CD8-positive, alpha-beta memory T cell (primary cell): ENCODE measurements at regions not wholly inside any gene's neighbourhood (a gene's known extent, or its start where the extent isn't known, plus 50 kb on each side); places are given as distances from the start of the nearest gene placed in this dataset.
"Not testable (repeated sequence)": the region's sequence is repeated elsewhere in the genome, so short reads cannot be mapped to it uniquely, and the experiment has no call there.

Experiments
- CTCF ChIA-PET: fragments of 350-600 bp; sonication (Branson Sonifier 250); formaldehyde crosslinking; loops from one replicate; lab custom pipeline; 2021; ENCODE audit warnings: antibody characterized with exemption; lab: Charles Lee
- POLR2A ChIA-PET: fragments of 350-600 bp; sonication (Branson Sonifier 250); formaldehyde crosslinking; loops from one replicate; lab custom pipeline; 2021; ENCODE audit warnings: antibody characterized with exemption; lab: Charles Lee
- DNase-seq, 5 donors: peaks; one replicate each; pipeline versions ENCODE4 v3.0.0 to v3.0.0-alpha.2; 2020 to 2022; ENCODE audit warnings: mixed read lengths in 1 of 5
- H3K27ac ChIP-seq: one replicate; pipeline ENCODE4 v1.7.0; 2013; ENCODE audit warnings: low read depth, mild to moderate bottlenecking, low read length, moderate library complexity
- H3K27me3 ChIP-seq: 2 replicates; pipeline ENCODE4 v1.7.0; 2013; ENCODE audit warnings: low read length, mild to moderate bottlenecking; ENCODE audit not compliant: insufficient read depth, poor library complexity, severe bottlenecking
- H3K36me3 ChIP-seq: 2 replicates; pipeline ENCODE4 v1.7.0; 2013; ENCODE audit warnings: mild to moderate bottlenecking, low read length, moderate library complexity; ENCODE audit not compliant: insufficient read depth
- H3K4me1 ChIP-seq: 2 replicates; pipeline ENCODE4 v1.7.0; 2013; ENCODE audit warnings: mild to moderate bottlenecking, low read length, moderate library complexity; ENCODE audit not compliant: insufficient read depth
- H3K4me3 ChIP-seq: 2 replicates; pipeline ENCODE4 v1.7.0; 2013; ENCODE audit warnings: mild to moderate bottlenecking, low read length
- H3K9me3 ChIP-seq: 2 replicates; pipeline ENCODE4 v1.7.0; 2013; ENCODE audit warnings: mild to moderate bottlenecking, low read length
- H3K27ac Mint-ChIP-seq, 8 donors: one replicate each; pipeline ENCODE4 v1.8.0; 2020 to 2021; ENCODE audit warnings: mixed read lengths in 8 of 8, mild to moderate bottlenecking in 6 of 8, inconsistent platforms in 3 of 8, moderate library complexity in 3 of 8
- H3K27me3 Mint-ChIP-seq, 2 donors: one replicate each; pipeline ENCODE4 v1.8.0; 2020 to 2021; ENCODE audit warnings: mixed read lengths in 2 of 2, mild to moderate bottlenecking in 1 of 2, moderate library complexity in 1 of 2
- H3K36me3 Mint-ChIP-seq, 3 donors: one replicate each; pipeline ENCODE4 v1.8.0; 2020 to 2021; ENCODE audit warnings: mixed read lengths in 3 of 3, inconsistent platforms in 1 of 3, mild to moderate bottlenecking in 1 of 3
- H3K4me1 Mint-ChIP-seq, 3 donors: one replicate each; pipeline ENCODE4 v1.8.0; 2020 to 2021; ENCODE audit warnings: mixed read lengths in 3 of 3, inconsistent platforms in 1 of 3, mild to moderate bottlenecking in 1 of 3
- H3K4me3 Mint-ChIP-seq, 7 donors: one replicate each; pipeline ENCODE4 v1.8.0; 2020 to 2021; ENCODE audit warnings: mixed read lengths in 7 of 7, mild to moderate bottlenecking in 6 of 7, moderate library complexity in 4 of 7, inconsistent platforms in 2 of 7
- H3K9me3 Mint-ChIP-seq, 5 donors: one replicate each; pipeline ENCODE4 v1.8.0; 2020 to 2022; ENCODE audit warnings: mixed read lengths in 5 of 5, mild to moderate bottlenecking in 3 of 5, moderate library complexity in 2 of 5, inconsistent platforms in 1 of 5

DNA sequence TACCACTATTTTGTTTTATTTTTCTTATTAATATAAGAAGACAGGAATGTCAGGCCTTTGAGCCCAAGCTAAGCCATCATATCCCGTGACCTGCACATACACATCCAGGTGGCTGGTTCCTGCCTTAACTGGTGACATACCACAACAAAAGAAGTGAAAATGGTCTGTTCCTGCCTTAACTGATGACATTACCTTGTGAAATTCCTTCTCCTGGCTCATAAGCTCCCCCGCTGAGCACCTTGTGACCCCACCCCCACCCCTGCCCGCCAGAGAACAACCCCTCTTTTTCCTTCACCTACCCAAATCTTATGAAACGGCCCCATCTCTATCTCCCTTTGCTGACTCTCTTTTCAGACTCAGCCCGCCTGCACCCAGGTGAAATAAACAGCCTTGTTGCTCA is 277.5 kb upstream of the PTPRD start:
- H3K4me3 ChIP-seq, H3K27me3 ChIP-seq, H3K27ac Mint-ChIP-seq, H3K27ac ChIP-seq, DNase-seq, H3K4me3 Mint-ChIP-seq, H3K4me1 Mint-ChIP-seq, H3K27me3 Mint-ChIP-seq, CTCF ChIA-PET, H3K9me3 ChIP-seq, H3K36me3 ChIP-seq, H3K36me3 Mint-ChIP-seq, POLR2A ChIA-PET, H3K4me1 ChIP-seq: not testable (repeated sequence)
- H3K9me3 Mint-ChIP-seq = peaks cover 11 to 26% (median 18%) of the 10 kb centered on the region in 5 donors

DNA sequence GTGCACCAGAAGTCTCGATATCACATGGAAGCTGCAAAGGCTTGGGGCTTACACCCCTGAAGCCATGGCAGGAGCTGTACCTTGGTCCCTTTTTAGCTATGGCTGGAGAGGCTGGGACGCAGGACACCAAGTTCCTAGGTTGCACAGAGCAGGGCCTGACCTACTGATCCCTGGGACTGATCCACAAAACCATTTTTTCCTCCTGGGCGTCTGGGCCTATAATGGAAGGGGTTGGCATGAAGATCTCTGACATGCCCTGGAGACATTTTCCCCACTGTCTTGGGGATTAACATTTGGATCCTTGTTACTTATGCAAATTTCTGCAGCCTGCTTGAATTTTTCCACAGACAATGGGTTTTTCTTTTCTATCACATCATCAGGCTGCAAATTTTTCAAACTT is 286.7 kb upstream of the PTPRD start:
- ChIA-PET POLR2A (no interaction called here), CTCF (no interaction called here)
- Histone ChIP-seq H3K4me1 (no peaks in the 10 kb centered on the region), H3K9me3 (no peaks in the 10 kb centered on the region), H3K4me3 (no peak overlapping the region), H3K27me3 (no peaks in the 10 kb centered on the region), H3K27ac (no peak overlapping the region), H3K36me3 (no peaks in the 10 kb centered on the region)
- H3K27me3 Mint-ChIP-seq = no peaks in the 10 kb centered on the region
- H3K4me1 Mint-ChIP-seq = no peaks in the 10 kb centered on the region
- H3K9me3 Mint-ChIP-seq = peaks cover 16 to 32% (median 27%) of the 10 kb centered on the region in 5 donors
- H3K4me3 Mint-ChIP-seq = no peak overlapping the region
- peaks cover 0 to 1% (median 0%) of the 10 kb centered on the region in 3 donors for H3K36me3 Mint-ChIP-seq
- DNase-seq = no peak
- no peak overlapping the region for H3K27ac Mint-ChIP-seq

DNA sequence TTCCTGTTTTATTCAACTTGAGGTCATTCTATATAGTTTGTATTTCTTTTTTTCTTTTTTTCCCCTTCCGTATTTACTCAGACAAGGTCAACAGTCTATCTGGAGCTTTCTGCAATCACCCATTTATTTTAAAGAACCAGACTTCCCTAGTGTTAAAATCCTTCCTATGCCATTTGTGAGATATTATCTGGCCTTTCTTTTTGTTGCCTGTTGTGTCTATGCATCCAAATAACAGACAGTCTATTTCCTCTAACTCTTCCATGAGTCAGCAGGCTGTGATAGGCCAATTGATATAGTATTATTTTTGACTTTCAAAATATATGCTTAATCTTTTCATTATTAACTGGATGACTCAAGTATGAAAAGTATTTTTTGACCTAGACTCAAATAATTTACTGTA is 291.2 kb upstream of the PTPRD start:
- Histone ChIP-seq H3K36me3 (no peaks in the 10 kb centered on the region), H3K27ac (no peak overlapping the region), H3K4me1 (no peaks in the 10 kb centered on the region), H3K4me3 (no peak overlapping the region), H3K9me3 (no peaks in the 10 kb centered on the region), H3K27me3 (no peaks in the 10 kb centered on the region)
- no peak for DNase-seq
- Mint-ChIP-seq H3K9me3 (peaks cover 16 to 25% (median 24%) of the 10 kb centered on the region in 5 donors), H3K4me1 (no peaks in the 10 kb centered on the region), H3K36me3 (no peaks in the 10 kb centered on the region), H3K4me3 (no peak overlapping the region), H3K27ac (no peak overlapping the region), H3K27me3 (no peaks in the 10 kb centered on the region)
- POLR2A ChIA-PET = no interaction called here
- CTCF ChIA-PET = no interaction called here

DNA sequence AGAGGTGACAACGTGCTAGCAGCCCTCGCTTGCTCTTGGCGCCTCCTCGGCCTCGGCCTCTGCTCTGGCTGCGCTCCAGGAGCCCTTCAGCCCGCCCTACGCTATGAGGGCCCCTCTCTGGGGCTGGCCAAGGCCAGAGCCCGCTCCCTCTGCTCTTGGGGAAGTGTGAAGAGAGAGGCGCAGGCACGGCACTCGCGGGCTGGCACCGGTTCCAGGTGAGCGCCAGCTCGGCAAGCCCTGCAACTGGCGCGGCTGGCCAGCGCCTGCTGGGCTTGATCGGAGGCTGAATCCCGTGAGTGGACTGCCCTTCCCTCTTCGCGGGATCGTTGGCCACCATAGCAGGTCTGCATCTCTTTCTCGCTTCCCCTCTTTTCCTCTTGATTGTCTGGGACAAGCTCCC is 298.0 kb upstream of the PTPRD start:
- no peaks in the 10 kb centered on the region for H3K9me3 ChIP-seq
- no peak overlapping the region for H3K27ac ChIP-seq
- ChIA-PET CTCF (no interaction called here), POLR2A (no interaction called here)
- Mint-ChIP-seq H3K27ac (no peak overlapping the region), H3K27me3 (no peaks in the 10 kb centered on the region), H3K9me3 (peaks cover 5 to 33% (median 23%) of the 10 kb centered on the region in 5 donors), H3K4me1 (no peaks in the 10 kb centered on the region), H3K4me3 (no peak overlapping the region), H3K36me3 (no peaks in the 10 kb centered on the region)
- H3K36me3 ChIP-seq = no peaks in the 10 kb centered on the region
- H3K4me3 ChIP-seq = no peak overlapping the region
- no peaks in the 10 kb centered on the region for H3K4me1 ChIP-seq
- no peak for DNase-seq
- no peaks in the 10 kb centered on the region for H3K27me3 ChIP-seq

DNA sequence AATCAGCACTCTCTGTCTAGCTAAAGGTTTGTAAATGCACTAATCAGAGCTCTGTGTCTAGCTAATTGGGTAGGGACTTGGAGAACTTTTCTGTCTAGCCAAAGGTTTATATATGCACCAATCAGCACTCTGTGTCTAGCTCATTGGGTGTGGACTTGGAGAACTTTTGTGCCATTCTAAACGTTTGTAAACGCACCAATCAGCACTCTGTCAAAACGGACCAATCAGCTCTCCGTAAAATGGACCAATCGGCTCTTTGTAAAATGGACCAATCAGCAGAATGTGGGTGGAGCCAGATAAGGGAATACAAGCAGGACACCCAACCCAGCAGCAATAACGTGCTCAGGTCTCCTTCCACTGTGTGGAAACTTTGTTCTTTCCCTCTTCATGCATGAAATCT is 298.6 kb upstream of the PTPRD start:
- H3K36me3 ChIP-seq = no peaks in the 10 kb centered on the region
- H3K9me3 ChIP-seq = no peaks in the 10 kb centered on the region
- Mint-ChIP-seq H3K4me3 (no peak overlapping the region), H3K9me3 (peaks cover 4 to 35% (median 21%) of the 10 kb centered on the region in 5 donors), H3K4me1 (no peaks in the 10 kb centered on the region), H3K27me3 (no peaks in the 10 kb centered on the region), H3K27ac (no peak overlapping the region), H3K36me3 (no peaks in the 10 kb centered on the region)
- DNase-seq = no peak
- POLR2A ChIA-PET = no interaction called here
- no peaks in the 10 kb centered on the region for H3K27me3 ChIP-seq
- no peak overlapping the region for H3K27ac ChIP-seq
- CTCF ChIA-PET = no interaction called here
- H3K4me3 ChIP-seq = no peak overlapping the region
- H3K4me1 ChIP-seq = no peaks in the 10 kb centered on the region

DNA sequence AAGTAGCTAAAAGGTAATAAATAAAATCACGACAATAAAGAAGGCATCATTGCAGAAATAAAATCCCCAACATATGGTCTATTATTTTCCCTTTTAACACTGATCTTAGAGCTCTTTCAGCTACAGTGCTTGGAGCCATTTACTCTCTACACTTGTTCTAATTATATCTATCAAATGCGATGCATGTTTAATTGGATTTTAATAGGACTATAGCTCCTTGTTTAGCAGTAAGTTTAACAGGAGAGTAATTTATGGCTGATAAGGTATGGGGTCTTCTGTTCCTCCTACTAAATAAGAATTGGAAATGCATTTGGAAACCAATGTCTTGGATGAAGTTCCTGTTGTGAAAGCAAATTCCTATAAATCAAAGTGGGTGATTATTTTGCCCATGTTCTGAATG is 304.2 kb upstream of the PTPRD start:
- POLR2A ChIA-PET = no interaction called here
- Histone ChIP-seq H3K27me3 (no peaks in the 10 kb centered on the region), H3K27ac (no peak overlapping the region), H3K4me1 (no peaks in the 10 kb centered on the region), H3K36me3 (no peaks in the 10 kb centered on the region), H3K4me3 (no peak overlapping the region), H3K9me3 (no peaks in the 10 kb centered on the region)
- peaks cover 3 to 37% (median 22%) of the 10 kb centered on the region in 5 donors for H3K9me3 Mint-ChIP-seq
- DNase-seq = no peak
- no peaks in the 10 kb centered on the region for H3K36me3 Mint-ChIP-seq
- no peak overlapping the region for H3K27ac Mint-ChIP-seq
- CTCF ChIA-PET = no interaction called here
- H3K4me1 Mint-ChIP-seq = no peaks in the 10 kb centered on the region
- H3K4me3 Mint-ChIP-seq = no peak overlapping the region
- no peaks in the 10 kb centered on the region for H3K27me3 Mint-ChIP-seq

DNA sequence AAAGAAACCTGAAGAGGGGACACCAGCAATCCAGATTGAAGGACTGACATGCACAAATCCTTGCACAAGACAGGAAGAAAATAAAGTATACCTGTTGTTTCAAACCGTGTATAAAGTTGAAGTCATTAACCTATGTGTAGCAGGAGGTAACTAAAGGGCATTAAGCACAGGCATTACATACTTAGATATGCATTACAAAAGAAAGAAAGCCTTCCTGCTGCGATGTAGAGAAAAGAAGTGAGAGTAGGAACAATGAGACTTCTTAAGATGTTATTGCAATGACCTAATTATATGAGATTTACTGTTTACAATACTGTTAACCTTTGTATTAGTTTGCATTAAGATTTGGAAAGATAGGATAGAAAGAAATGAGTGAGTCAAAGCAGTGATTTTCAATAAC is 308.9 kb upstream of the PTPRD start:
- Histone ChIP-seq H3K27me3 (no peaks in the 10 kb centered on the region), H3K4me1 (no peaks in the 10 kb centered on the region), H3K36me3 (no peaks in the 10 kb centered on the region), H3K4me3 (no peak overlapping the region), H3K9me3 (no peaks in the 10 kb centered on the region), H3K27ac (no peak overlapping the region)
- no peaks in the 10 kb centered on the region for H3K4me1 Mint-ChIP-seq
- H3K27ac Mint-ChIP-seq = no peak overlapping the region
- ChIA-PET CTCF (no interaction called here), POLR2A (no interaction called here)
- no peaks in the 10 kb centered on the region for H3K36me3 Mint-ChIP-seq
- DNase-seq = no peak
- peaks cover 9 to 54% (median 14%) of the 10 kb centered on the region in 5 donors for H3K9me3 Mint-ChIP-seq
- H3K27me3 Mint-ChIP-seq = no peaks in the 10 kb centered on the region
- H3K4me3 Mint-ChIP-seq = no peak overlapping the region

DNA sequence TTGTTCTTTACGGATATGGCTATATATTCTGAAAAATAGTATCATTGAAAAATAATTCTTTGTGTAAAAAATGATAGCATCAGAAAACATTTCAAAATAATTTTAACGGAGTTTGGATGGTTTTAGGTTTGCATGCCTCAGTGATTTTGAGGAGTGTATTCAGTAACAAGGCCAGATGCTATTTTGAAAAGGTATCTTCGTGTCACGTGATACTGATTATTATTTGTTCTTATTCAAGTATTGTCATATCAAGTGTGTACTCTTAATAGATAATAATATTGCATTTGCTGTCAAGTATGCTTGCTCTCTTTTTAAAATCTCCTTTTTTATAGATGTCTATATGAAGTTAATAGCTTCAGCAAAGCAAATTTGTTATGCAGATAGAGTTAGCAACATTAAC is 313.1 kb upstream of the PTPRD start:
- ChIA-PET CTCF (no interaction called here), POLR2A (no interaction called here)
- Mint-ChIP-seq H3K4me1 (no peaks in the 10 kb centered on the region), H3K27ac (no peak overlapping the region), H3K36me3 (no peaks in the 10 kb centered on the region), H3K9me3 (peaks cover 8 to 62% (median 13%) of the 10 kb centered on the region in 5 donors), H3K4me3 (no peak overlapping the region), H3K27me3 (no peaks in the 10 kb centered on the region)
- no peak overlapping the region for H3K27ac ChIP-seq
- H3K36me3 ChIP-seq = no peaks in the 10 kb centered on the region
- H3K9me3 ChIP-seq = no peaks in the 10 kb centered on the region
- H3K4me1 ChIP-seq = no peaks in the 10 kb centered on the region
- DNase-seq = no peak
- H3K4me3 ChIP-seq = no peak overlapping the region
- H3K27me3 ChIP-seq = no peaks in the 10 kb centered on the region

DNA sequence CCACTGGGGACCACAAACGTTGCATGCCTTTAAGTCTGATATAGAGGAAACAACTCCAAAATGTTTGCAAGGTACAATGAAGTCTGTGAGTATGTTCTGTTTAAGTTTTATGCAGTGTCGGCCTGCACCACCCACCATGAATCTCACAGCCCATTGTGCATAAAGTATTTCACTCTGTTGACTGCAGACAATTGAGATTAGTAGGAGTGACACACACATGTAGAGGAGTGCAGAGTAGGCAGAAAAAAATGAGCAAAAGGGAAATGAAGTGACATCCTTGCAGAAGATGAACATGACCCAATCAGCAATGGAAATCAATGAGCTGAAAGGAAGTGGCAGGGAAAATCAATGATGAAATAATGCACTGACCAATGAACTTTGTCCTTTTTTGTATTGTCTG is 315.6 kb upstream of the PTPRD start:
- Mint-ChIP-seq H3K27ac (no peak overlapping the region), H3K36me3 (no peaks in the 10 kb centered on the region), H3K4me1 (no peaks in the 10 kb centered on the region), H3K9me3 (peaks cover 5 to 41% (median 17%) of the 10 kb centered on the region in 5 donors), H3K4me3 (no peak overlapping the region), H3K27me3 (no peaks in the 10 kb centered on the region)
- no peaks in the 10 kb centered on the region for H3K36me3 ChIP-seq
- no peak for DNase-seq
- no peaks in the 10 kb centered on the region for H3K4me1 ChIP-seq
- no peaks in the 10 kb centered on the region for H3K27me3 ChIP-seq
- no peaks in the 10 kb centered on the region for H3K9me3 ChIP-seq
- H3K27ac ChIP-seq = no peak overlapping the region
- CTCF ChIA-PET = no interaction called here
- H3K4me3 ChIP-seq = no peak overlapping the region
- POLR2A ChIA-PET = no interaction called here
